ENCODE measurements at regions not wholly inside any gene's neighbourhood (a gene's known extent, or its start where the extent isn't known, plus 50 kb on each side); places are given as distances from the start of the nearest gene placed in this dataset.

- no peaks in the 10 kb centered on the region for H3K4me1 Mint-ChIP-seq
- intact Hi-C loops (cut with micrococcal nuclease): no loop called here
- H3K36me3 Mint-ChIP-seq (ENCODE audit: low read depth): no peaks in the 10 kb centered on the region
- no peak for ATAC-seq (ENCODE audit: low read depth)
- ChIA-PET CTCF (no interaction called here), POLR2A (no interaction called here)
- H3K27ac Mint-ChIP-seq: no peak overlapping the region
- peaks cover 3% of the 10 kb centered on the region for H3K9me3 Mint-ChIP-seq
- no peaks in the 10 kb centered on the region for H3K27me3 Mint-ChIP-seq
- DNase-seq: no peak
- H3K4me3 Mint-ChIP-seq: no peak overlapping the region
- TF ChIP-seq CTCF (IDR thresholded peaks at IDR 0.05): no peak
Observed at GRCh38 chr13:69623973-69624372, 483.7 kb upstream of the ATXN8OS start.

- CTCF ChIA-PET: no interaction called here
- Mint-ChIP-seq H3K36me3 (ENCODE audit: low read depth) (no peaks in the 10 kb centered on the region), H3K9me3 (peaks cover 3% of the 10 kb centered on the region), H3K27me3 (no peaks in the 10 kb centered on the region), H3K4me3 (no peak overlapping the region), H3K27ac (no peak overlapping the region), H3K4me1 (no peaks in the 10 kb centered on the region)
- POLR2A ChIA-PET: no interaction called here
- DNase-seq (no peak), ATAC-seq (ENCODE audit: low read depth) (no peak)
- intact Hi-C loops (cut with micrococcal nuclease): no loop called here
- no peak for TF ChIP-seq CTCF (IDR thresholded peaks at IDR 0.05)
Observed at GRCh38 chr13:69619651-69620050, 488.0 kb upstream of the ATXN8OS start.

- no peaks in the 10 kb centered on the region for H3K36me3 Mint-ChIP-seq (ENCODE audit: low read depth)
Observed at GRCh38 chr13:69618838-69619237, 488.8 kb upstream of the ATXN8OS start.

GRCh38 chr13:69618393-69618792, 489.2 kb upstream of the ATXN8OS start:
- CTCF ChIA-PET: no interaction called here
- TF ChIP-seq CTCF (IDR thresholded peaks at IDR 0.05): no peak
- H3K27ac Mint-ChIP-seq: no peak overlapping the region
- intact Hi-C loops (cut with micrococcal nuclease): no loop called here
- no peak for ATAC-seq (ENCODE audit: low read depth)
- H3K4me1 Mint-ChIP-seq: no peaks in the 10 kb centered on the region
- no peaks in the 10 kb centered on the region for H3K36me3 Mint-ChIP-seq (ENCODE audit: low read depth)
- POLR2A ChIA-PET: no interaction called here
- no peaks in the 10 kb centered on the region for H3K27me3 Mint-ChIP-seq
- no peak for DNase-seq
- no peak overlapping the region for H3K4me3 Mint-ChIP-seq
- H3K9me3 Mint-ChIP-seq: peaks cover 6% of the 10 kb centered on the region

More at GRCh38 chr13:69618838-69619237, 488.8 kb upstream of the ATXN8OS start:
- POLR2A ChIA-PET: no interaction called here
- Mint-ChIP-seq H3K27ac (no peak overlapping the region), H3K4me1 (no peaks in the 10 kb centered on the region), H3K4me3 (no peak overlapping the region), H3K9me3 (peaks cover 6% of the 10 kb centered on the region), H3K27me3 (no peaks in the 10 kb centered on the region)
- CTCF ChIA-PET: no interaction called here
- ATAC-seq (ENCODE audit: low read depth) (no peak), DNase-seq (no peak)
- TF ChIP-seq CTCF (IDR thresholded peaks at IDR 0.05): no peak
- intact Hi-C loops (cut with micrococcal nuclease): no loop called here

- H3K4me3 Mint-ChIP-seq: no peak overlapping the region
- ChIA-PET POLR2A (no interaction called here), CTCF (no interaction called here)
- no peaks in the 10 kb centered on the region for H3K4me1 Mint-ChIP-seq
- H3K27ac Mint-ChIP-seq: no peak overlapping the region
- DNase-seq (no peak), ATAC-seq (ENCODE audit: low read depth) (no peak)
- H3K27me3 Mint-ChIP-seq: no peaks in the 10 kb centered on the region
- intact Hi-C loops (cut with micrococcal nuclease): no loop called here
- no peaks in the 10 kb centered on the region for H3K36me3 Mint-ChIP-seq (ENCODE audit: low read depth)
- peaks cover 6% of the 10 kb centered on the region for H3K9me3 Mint-ChIP-seq
- TF ChIP-seq CTCF (IDR thresholded peaks at IDR 0.05): no peak
Observed at GRCh38 chr13:69617587-69617986, 490.0 kb upstream of the ATXN8OS start.

All from activated B cell treated with CpG ODN at 0.5 μM for 24 hours (primary cell).